HG03280 (cell line): ENCODE measurements at regions not wholly inside any gene's neighbourhood (a gene's known extent, or its start where the extent isn't known, plus 50 kb on each side); places are given as distances from the start of the nearest gene placed in this dataset.
"Not testable (repeated sequence)": the region's sequence is repeated elsewhere in the genome, so short reads cannot be mapped to it uniquely, and the experiment has no call there.

Source experiments
- ATAC-seq: cut with Tn5 transposase; IDR thresholded peaks from one replicate; pipeline ENCODE4 v1.9.1; 2021; ENCODE audit warnings: mild to moderate bottlenecking, moderate library complexity; ENCODE audit not compliant: unreplicated experiment

GRCh38 chr4:103422467-103423219 is 224.5 kb upstream of the CENPE start:
- ATAC-seq, result no peak

GRCh38 chr4:103415801-103416200 is 217.7 kb upstream of the CENPE start:
- ATAC-seq, result no peak

- ATAC-seq, result not testable (repeated sequence)
Measured at GRCh38 chr4:103412646-103413045, 214.5 kb upstream of the CENPE start.

GRCh38 chr4:103410386-103410785 is 212.2 kb upstream of the CENPE start:
- no peak for ATAC-seq

GRCh38 chr4:103405415-103405814 is 207.3 kb upstream of the CENPE start:
- ATAC-seq, result no peak

- no peak for ATAC-seq
Measured at GRCh38 chr4:103403619-103404018, 205.5 kb upstream of the CENPE start.

- no peak for ATAC-seq
Measured at GRCh38 chr4:103402198-103402597, 204.1 kb upstream of the CENPE start.

- ATAC-seq, result no peak
Measured at GRCh38 chr4:103400405-103400804, 202.3 kb upstream of the CENPE start.

GRCh38 chr4:103397541-103397940 is 199.4 kb upstream of the CENPE start:
- no peak for ATAC-seq

- ATAC-seq, result not testable (repeated sequence)
Measured at GRCh38 chr4:103387508-103388011, 189.4 kb upstream of the CENPE start.

- not testable (repeated sequence) for ATAC-seq
Measured at GRCh38 chr4:103385565-103385964, 187.4 kb upstream of the CENPE start.

GRCh38 chr4:103375278-103375677 is 177.1 kb upstream of the CENPE start:
- no peak for ATAC-seq

- no peak for ATAC-seq
Measured at GRCh38 chr4:103374758-103375157, 176.6 kb upstream of the CENPE start.

GRCh38 chr4:103374306-103374705 is 176.2 kb upstream of the CENPE start:
- no peak for ATAC-seq

- no peak for ATAC-seq
Measured at GRCh38 chr4:103372002-103372558, 173.9 kb upstream of the CENPE start.

GRCh38 chr4:103370336-103370735 is 172.2 kb upstream of the CENPE start:
- ATAC-seq, result no peak

GRCh38 chr4:103365285-103365684 is 167.1 kb upstream of the CENPE start:
- ATAC-seq, result no peak

GRCh38 chr4:103364083-103364482 is 165.9 kb upstream of the CENPE start:
- no peak for ATAC-seq

GRCh38 chr4:103361926-103362325 is 163.8 kb upstream of the CENPE start:
- ATAC-seq, result no peak

- ATAC-seq, result no peak
Measured at GRCh38 chr4:103359900-103360299, 161.8 kb upstream of the CENPE start.

- no peak for ATAC-seq
Measured at GRCh38 chr4:103354006-103354405, 155.9 kb upstream of the CENPE start.

- no peak for ATAC-seq
Measured at GRCh38 chr4:103329642-103330041, 131.5 kb upstream of the CENPE start.
